Colonic mucosa (tissue), 4 donors: ENCODE measurements at regions not wholly inside any gene's neighbourhood (a gene's known extent, or its start where the extent isn't known, plus 50 kb on each side); places are given as distances from the start of the nearest gene placed in this dataset.

Source experiments
- DNase-seq: peaks from one replicate; pipeline ENCODE4 v3.0.0-alpha.2; 2020
- H3K27ac ChIP-seq: fragments of 200-600 bp; one replicate; pipeline ENCODE4 v1.8.0; 2021
- H3K27me3 ChIP-seq: fragments of 200-600 bp; one replicate; pipeline ENCODE4 v1.8.0; 2021
- H3K36me3 ChIP-seq: fragments of 200-600 bp; one replicate; pipeline ENCODE4 v1.8.0; 2021
- H3K4me1 ChIP-seq: fragments of 200-600 bp; one replicate; pipeline ENCODE4 v1.8.0; 2021; ENCODE audit warnings: mild to moderate bottlenecking
- H3K4me3 ChIP-seq: fragments of 200-600 bp; one replicate; pipeline ENCODE4 v1.8.0; 2021
- H3K9ac ChIP-seq, 2 donors: one replicate each; pipeline ENCODE4 v1.7.0; 2013; ENCODE audit warnings: control low read depth in 2 of 2, low read depth in 2 of 2, low read length in 2 of 2
- H3K9me3 ChIP-seq: fragments of 200-600 bp; one replicate; pipeline ENCODE4 v1.8.0; 2021
- intact Hi-C: fragments of 100-400 bp; cut with DNase I; formaldehyde crosslinking; loops from one replicate; pipeline ENCODE4 v1.14.1; 2022
- TF ChIP-seq, protein P1 (sequence below): fragments of 200-600 bp; IDR thresholded peaks from one replicate; pipeline ENCODE4 v1.8.0; 2022; ENCODE audit warnings: antibody characterized with exemption, mild to moderate bottlenecking
- donor health status: healthy.
- donor health status: DM: no; HTN: no; CAD: no.
- donor health status: DM: no; HTN: no; CAD: no.

GRCh38 chr2:238659231-238659630 is 188.7 kb upstream of the TWIST2 start:
- H3K36me3 ChIP-seq, result no peaks in the 10 kb centered on the region
- H3K27ac ChIP-seq, result no peak overlapping the region
- intact Hi-C loops, result no loop called here
- H3K27me3 ChIP-seq, result no peaks in the 10 kb centered on the region
- no peaks in the 10 kb centered on the region for H3K4me1 ChIP-seq
- no peak overlapping the region for H3K9ac ChIP-seq
- no peak overlapping the region for H3K4me3 ChIP-seq
- TF ChIP-seq, protein P1, sequence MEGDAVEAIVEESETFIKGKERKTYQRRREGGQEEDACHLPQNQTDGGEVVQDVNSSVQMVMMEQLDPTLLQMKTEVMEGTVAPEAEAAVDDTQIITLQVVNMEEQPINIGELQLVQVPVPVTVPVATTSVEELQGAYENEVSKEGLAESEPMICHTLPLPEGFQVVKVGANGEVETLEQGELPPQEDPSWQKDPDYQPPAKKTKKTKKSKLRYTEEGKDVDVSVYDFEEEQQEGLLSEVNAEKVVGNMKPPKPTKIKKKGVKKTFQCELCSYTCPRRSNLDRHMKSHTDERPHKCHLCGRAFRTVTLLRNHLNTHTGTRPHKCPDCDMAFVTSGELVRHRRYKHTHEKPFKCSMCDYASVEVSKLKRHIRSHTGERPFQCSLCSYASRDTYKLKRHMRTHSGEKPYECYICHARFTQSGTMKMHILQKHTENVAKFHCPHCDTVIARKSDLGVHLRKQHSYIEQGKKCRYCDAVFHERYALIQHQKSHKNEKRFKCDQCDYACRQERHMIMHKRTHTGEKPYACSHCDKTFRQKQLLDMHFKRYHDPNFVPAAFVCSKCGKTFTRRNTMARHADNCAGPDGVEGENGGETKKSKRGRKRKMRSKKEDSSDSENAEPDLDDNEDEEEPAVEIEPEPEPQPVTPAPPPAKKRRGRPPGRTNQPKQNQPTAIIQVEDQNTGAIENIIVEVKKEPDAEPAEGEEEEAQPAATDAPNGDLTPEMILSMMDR, result no peak
- DNase-seq, result no peak
- no peaks in the 10 kb centered on the region for H3K9me3 ChIP-seq

GRCh38 chr2:238663586-238663985 is 184.3 kb upstream of the TWIST2 start:
- Histone ChIP-seq H3K27ac (no peak overlapping the region), H3K27me3 (no peaks in the 10 kb centered on the region), H3K9me3 (no peaks in the 10 kb centered on the region), H3K4me3 (no peak overlapping the region), H3K36me3 (no peaks in the 10 kb centered on the region), H3K4me1 (no peaks in the 10 kb centered on the region), H3K9ac (no peak overlapping the region)
- DNase-seq, result no peak
- intact Hi-C loops, result no loop called here
- TF ChIP-seq, protein P1, result no peak

- Histone ChIP-seq H3K9me3 (no peaks in the 10 kb centered on the region), H3K9ac (no peak overlapping the region), H3K4me3 (no peak overlapping the region), H3K27ac (no peak overlapping the region), H3K4me1 (no peaks in the 10 kb centered on the region), H3K27me3 (no peaks in the 10 kb centered on the region), H3K36me3 (no peaks in the 10 kb centered on the region)
- DNase-seq, result no peak
- TF ChIP-seq, protein P1, result no peak
- intact Hi-C loops, result no loop called here
These were observed 182.0 kb upstream of the TWIST2 start for GRCh38 chr2:238665919-238666318.

DNA sequence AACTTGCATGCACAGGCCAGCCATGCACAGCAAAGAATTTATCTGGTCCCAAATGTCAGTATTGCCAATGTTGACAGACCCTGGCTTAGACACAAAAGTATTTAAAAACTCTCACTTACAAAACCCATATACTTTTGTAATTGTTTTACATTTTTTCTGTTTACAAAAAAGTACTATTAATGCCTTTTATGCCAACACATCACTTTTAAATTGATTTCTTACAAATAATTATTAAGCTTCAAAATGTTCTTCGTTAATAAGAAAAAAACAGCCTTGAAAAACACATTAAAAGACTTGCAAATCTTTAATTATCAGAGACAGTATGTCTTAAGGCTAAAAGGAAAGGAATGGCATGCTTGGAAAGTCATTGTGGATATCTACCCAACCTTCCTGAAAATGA is 181.3 kb upstream of the TWIST2 start:
- Histone ChIP-seq H3K9me3 (no peaks in the 10 kb centered on the region), H3K4me1 (no peaks in the 10 kb centered on the region), H3K4me3 (no peak overlapping the region), H3K9ac (no peak overlapping the region), H3K36me3 (no peaks in the 10 kb centered on the region), H3K27me3 (no peaks in the 10 kb centered on the region), H3K27ac (no peak overlapping the region)
- intact Hi-C loops, result no loop called here
- DNase-seq, result no peak
- TF ChIP-seq, protein P1, result no peak

GRCh38 chr2:238667008-238667407 is 180.9 kb upstream of the TWIST2 start:
- no peak overlapping the region for H3K4me3 ChIP-seq
- DNase-seq, result no peak
- H3K9ac ChIP-seq, result no peak overlapping the region
- H3K9me3 ChIP-seq, result no peaks in the 10 kb centered on the region
- no peaks in the 10 kb centered on the region for H3K36me3 ChIP-seq
- H3K4me1 ChIP-seq, result no peaks in the 10 kb centered on the region
- no peak overlapping the region for H3K27ac ChIP-seq
- no peaks in the 10 kb centered on the region for H3K27me3 ChIP-seq
- TF ChIP-seq, protein P1, result no peak
- intact Hi-C loops, result no loop called here

DNA sequence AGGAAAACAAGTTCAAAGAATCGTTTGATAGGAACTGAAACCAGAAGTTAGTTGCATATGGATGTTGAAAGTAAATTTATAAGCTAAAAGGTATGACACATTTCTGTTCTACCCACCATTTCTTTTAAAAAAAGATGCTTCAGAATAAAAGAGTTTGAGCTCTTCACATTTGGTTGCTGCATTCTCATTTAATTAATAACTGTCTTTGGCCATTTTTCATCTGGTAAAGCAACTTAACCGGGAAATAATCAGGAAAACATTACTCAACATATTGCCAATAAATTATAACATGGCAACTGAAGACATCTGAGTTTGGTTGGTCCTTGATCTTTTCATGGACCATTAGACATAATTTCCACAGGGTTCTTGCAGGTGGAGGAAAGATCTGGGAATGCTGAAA is 180.2 kb upstream of the TWIST2 start:
- intact Hi-C loops, result no loop called here
- Histone ChIP-seq H3K36me3 (no peaks in the 10 kb centered on the region), H3K9me3 (no peaks in the 10 kb centered on the region), H3K27me3 (no peaks in the 10 kb centered on the region), H3K4me3 (no peak overlapping the region), H3K27ac (no peak overlapping the region), H3K9ac (no peak overlapping the region), H3K4me1 (no peaks in the 10 kb centered on the region)
- no peak for DNase-seq
- TF ChIP-seq, protein P1, result no peak
